T-helper 2 cell (primary cell): ENCODE measurements at regions not wholly inside any gene's neighbourhood (a gene's known extent, or its start where the extent isn't known, plus 50 kb on each side); places are given as distances from the start of the nearest gene placed in this dataset.

Source experiments
- DNase-seq, 5 experiments: peaks; one replicate each; pipeline versions ENCODE4 v3.0.0 to v3.0.0-alpha.2; 2012 to 2022

GRCh38 chr11:95344932-95345642, 114.1 kb upstream of the SESN3 start:
- no peak for DNase-seq

DNA sequence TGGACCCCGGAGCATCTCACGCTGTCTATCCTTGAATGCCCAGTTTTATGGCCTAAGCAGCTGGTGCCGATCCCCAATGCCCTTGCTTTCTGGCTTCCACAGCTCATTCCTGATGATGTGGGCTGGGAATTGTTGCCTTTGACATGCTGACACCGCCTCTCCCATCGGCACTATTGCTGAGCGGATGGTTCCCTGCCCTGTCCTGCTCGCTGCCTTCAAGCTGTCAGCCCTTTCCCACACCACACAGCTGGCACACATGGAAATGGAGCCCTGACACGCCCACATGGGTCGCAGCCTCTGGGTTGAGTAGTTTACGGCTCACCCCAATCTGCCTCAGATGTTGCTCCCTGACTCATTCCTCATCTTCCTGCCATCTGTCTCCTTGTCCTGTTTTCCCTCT, 110.2 kb upstream of the SESN3 start:
- no peak for DNase-seq

DNA sequence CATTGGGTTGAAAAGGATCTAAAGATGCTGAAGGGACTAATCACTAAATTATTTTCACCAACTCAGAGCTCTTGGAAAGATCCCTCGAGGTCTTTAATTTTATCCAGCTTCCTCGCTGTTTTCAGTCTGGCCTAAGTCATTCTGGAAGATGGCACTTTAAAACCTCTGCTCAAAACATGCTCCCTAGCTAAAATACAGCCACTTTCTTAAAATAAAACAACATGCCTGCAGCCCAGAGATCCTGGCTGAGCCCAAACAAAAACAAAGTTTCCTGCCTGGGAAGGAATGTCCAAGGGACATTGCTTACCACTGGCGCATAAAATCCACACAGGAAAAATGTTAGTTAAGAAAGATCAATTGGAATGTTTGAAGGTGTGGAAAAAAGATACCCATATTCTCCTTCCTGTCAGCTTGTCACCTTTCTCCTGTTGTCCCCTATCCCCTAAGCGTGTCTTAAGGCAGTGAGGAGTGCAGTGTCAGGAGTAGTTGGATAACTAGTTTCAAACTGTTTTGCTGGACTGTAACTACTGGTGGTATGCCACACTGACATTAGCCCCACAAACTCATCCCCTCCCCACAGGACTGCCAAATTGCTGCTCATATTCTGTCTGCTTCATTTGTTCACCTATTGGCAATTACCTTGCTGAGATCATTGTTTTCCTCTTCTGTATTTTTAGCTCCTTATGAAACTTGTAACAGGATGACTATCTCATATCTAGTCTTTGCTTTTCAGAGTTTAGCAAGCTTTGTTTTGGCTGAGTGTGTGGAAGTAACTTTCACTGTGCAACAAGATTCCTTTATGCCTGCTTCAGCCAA, 108.3 kb upstream of the SESN3 start:
- no peak for DNase-seq

DNA sequence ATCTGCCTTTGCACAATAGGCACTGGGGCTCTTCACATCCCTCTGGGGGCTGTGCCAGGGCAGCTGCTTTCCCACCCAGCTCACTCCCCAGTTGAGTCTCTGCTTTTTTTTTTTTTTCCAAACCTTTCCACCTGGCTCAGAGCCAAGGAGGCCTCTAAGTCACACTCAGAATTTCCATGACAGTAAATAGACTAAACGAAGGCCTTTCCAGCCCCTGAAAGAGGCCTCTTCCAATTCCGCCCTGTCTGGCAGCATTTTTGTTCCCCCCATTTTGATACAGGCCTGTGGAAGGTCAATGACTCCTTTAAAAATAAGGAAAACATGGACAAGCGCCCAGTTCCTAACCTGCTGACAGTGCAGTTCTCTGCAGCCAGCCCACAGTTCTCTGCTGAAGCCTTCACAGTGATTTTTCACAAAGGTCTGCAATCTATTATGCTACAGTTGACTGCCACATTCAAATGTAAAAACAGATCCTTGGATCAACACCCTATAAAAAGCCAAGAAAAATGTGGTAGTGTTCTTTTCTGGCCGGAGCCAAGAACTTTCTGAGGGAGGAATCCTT, 107.5 kb upstream of the SESN3 start:
- DNase-seq: no peak

- no peak for DNase-seq
Measured at GRCh38 chr11:95337972-95338429, 107.0 kb upstream of the SESN3 start.

- peak in 2 of 5 experiments; percentile 20 to 73 for DNase-seq
Measured at GRCh38 chr11:95337175-95337957, 106.4 kb upstream of the SESN3 start.

DNA sequence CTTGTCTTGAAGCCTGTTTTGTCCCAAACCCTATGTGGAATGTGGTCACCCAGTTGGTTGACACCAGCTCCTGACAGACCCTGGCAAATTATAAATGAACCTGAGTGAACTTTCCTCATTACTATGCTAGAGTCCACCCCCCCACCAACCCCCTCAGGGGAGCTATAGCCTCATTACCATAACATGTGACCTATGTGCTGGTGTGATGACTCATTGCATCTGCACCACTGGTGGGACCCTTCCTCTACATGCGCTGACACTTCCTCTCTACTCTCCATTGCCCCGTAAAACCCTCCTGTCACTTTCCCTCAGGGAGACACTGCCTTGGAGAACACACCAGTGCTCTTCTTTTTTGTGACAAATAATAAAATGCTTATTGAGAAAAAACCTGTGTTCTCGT, 105.0 kb upstream of the SESN3 start:
- DNase-seq: no peak

DNA sequence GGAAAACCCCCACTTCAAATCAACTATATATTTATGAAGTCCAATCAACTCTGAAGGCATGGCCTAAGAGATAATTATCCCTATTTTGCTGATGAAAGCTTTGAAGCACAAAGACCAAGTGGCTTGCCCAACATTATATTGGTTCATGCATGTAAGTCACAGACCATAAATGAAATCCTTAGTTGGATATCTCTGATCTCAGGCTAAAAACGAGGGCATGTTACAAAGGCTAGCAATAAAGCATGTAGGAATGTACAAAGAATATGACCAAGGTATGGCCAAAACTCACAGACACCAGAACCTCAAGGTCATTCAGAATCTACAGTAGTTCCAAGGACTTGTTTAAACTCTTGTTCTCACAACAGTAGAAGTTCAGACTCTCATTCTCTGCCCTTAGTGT, 100.2 kb upstream of the SESN3 start:
- no peak for DNase-seq

GRCh38 chr11:95330302-95330701, 99.3 kb upstream of the SESN3 start:
- no peak for DNase-seq

GRCh38 chr11:95327273-95327948, 96.4 kb upstream of the SESN3 start:
- no peak for DNase-seq

GRCh38 chr11:95325777-95326258, 94.8 kb upstream of the SESN3 start:
- no peak for DNase-seq

GRCh38 chr11:95324826-95325225, 93.8 kb upstream of the SESN3 start:
- no peak for DNase-seq

DNA sequence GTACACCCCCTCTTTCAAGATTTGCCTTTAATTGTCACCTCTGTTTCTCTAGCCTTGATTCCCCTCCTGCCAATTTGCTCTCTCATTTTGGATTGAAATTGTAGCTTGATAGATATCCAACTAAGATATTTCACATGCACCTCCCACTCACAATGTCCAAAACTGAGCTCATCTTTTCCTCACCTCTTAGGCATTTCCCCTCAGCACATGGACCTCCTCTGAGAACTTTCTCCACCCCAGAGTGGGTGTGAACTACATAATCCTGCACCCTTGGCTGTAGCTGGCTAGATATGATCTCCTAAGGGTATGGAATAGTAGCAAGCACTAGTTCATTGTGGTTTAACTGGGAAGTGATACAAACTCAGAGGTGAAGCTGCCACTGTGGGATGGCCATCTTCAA, 91.5 kb upstream of the SESN3 start:
- no peak for DNase-seq

- no peak for DNase-seq
Measured at GRCh38 chr11:95318498-95318897, 87.5 kb upstream of the SESN3 start.

- DNase-seq: no peak
Measured at GRCh38 chr11:95308512-95309035, 77.6 kb upstream of the SESN3 start.

GRCh38 chr11:95307286-95307685, 76.3 kb upstream of the SESN3 start:
- no peak for DNase-seq

DNA sequence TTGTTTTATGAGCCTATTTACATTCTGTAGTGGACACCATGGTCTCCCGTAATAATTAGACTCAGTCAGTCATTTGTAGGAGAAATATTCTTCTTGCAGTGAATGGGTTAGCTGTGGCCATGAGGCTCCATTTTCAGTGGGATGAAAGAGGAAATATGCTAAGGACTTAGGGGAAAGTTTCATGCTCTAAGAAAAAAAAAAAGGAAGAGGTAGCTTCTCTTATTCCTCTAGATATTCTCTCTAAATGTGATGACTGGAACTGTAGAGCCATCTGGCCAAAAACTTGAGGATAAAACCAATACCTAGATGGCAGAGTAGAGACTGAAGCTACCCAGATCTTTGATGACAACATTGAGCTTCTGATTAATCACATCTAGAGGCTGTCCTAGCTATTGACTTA, 75.8 kb upstream of the SESN3 start:
- DNase-seq: no peak

- DNase-seq: no peak
Measured at GRCh38 chr11:95306123-95306522, 75.1 kb upstream of the SESN3 start.

GRCh38 chr11:95305705-95306104, 74.7 kb upstream of the SESN3 start:
- no peak for DNase-seq

- no peak for DNase-seq
Measured at GRCh38 chr11:95304777-95305176, 73.8 kb upstream of the SESN3 start.

DNA sequence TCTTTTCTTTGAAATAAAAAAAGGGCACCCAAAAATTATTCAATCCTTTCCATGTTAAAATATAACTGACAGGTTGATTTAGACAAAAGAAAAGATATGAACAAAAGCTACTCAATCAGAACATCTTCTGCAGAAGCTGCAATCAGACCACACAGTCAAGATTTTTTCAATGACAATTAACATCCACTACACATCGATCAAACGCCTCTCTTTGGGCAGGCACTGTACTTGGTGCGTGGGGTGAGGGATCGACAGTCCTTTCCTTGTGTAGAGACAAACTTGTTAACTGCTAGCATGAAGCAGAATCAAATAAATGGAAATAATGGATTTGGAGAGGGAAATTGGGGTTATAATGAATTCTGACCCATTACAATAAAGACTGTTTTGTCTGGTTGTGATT, 71.2 kb upstream of the SESN3 start:
- no peak for DNase-seq

GRCh38 chr11:95301474-95301873, 70.5 kb upstream of the SESN3 start:
- DNase-seq: no peak
